ENCODE measurements at regions not wholly inside any gene's neighbourhood (a gene's known extent, or its start where the extent isn't known, plus 50 kb on each side); places are given as distances from the start of the nearest gene placed in this dataset.

- TF ChIP-seq CTCF (conservative IDR thresholded peaks at IDR 0.05; ENCODE audit: low read length), result no peak
- no peak for DNase-seq (ENCODE audit: low read depth)
- H3K4me3 ChIP-seq (ENCODE audit: low read length), result no peak overlapping the region
These were observed 236.8 kb upstream of the IRX5 start for GRCh38 chr16:54693864-54694263.

- no peak overlapping the region for H3K4me3 ChIP-seq (ENCODE audit: low read length)
- no peak for DNase-seq (ENCODE audit: low read depth)
- no peak for TF ChIP-seq CTCF (conservative IDR thresholded peaks at IDR 0.05; ENCODE audit: low read length)
These were observed 240.0 kb upstream of the IRX5 start for GRCh38 chr16:54690710-54691109.

GRCh38 chr16:54690306-54690705 is 240.4 kb upstream of the IRX5 start:
- H3K4me3 ChIP-seq (ENCODE audit: low read length), result no peak overlapping the region
- DNase-seq (ENCODE audit: low read depth), result no peak
- TF ChIP-seq CTCF (conservative IDR thresholded peaks at IDR 0.05; ENCODE audit: low read length), result no peak

- H3K4me3 ChIP-seq (ENCODE audit: low read length), result no peak overlapping the region
- DNase-seq (ENCODE audit: low read depth), result no peak
- TF ChIP-seq CTCF (conservative IDR thresholded peaks at IDR 0.05; ENCODE audit: low read length), result no peak
These were observed 241.4 kb upstream of the IRX5 start for GRCh38 chr16:54689072-54689865.

GRCh38 chr16:54688339-54688738 is 242.3 kb upstream of the IRX5 start:
- no peak for TF ChIP-seq CTCF (conservative IDR thresholded peaks at IDR 0.05; ENCODE audit: low read length)
- H3K4me3 ChIP-seq (ENCODE audit: low read length), result no peak overlapping the region
- DNase-seq (ENCODE audit: low read depth), result no peak

GRCh38 chr16:54687043-54687899 is 243.4 kb upstream of the IRX5 start:
- no peak overlapping the region for H3K4me3 ChIP-seq (ENCODE audit: low read length)
- no peak for DNase-seq (ENCODE audit: low read depth)
- no peak for TF ChIP-seq CTCF (conservative IDR thresholded peaks at IDR 0.05; ENCODE audit: low read length)
